Neural progenitor cell (in vitro differentiated cells): ENCODE measurements at regions not wholly inside any gene's neighbourhood (a gene's known extent, or its start where the extent isn't known, plus 50 kb on each side); places are given as distances from the start of the nearest gene placed in this dataset.
A peak's percentile ranks its signal among the peaks of the same experiment; 100 is the strongest.

Source experiments
- DNase-seq: peaks from one replicate; pipeline ENCODE4 v3.0.0-alpha.2; 2016; ENCODE audit warnings: low spot score
- H2AFZ ChIP-seq: fragments of 200-600 bp; sonication (generic); replicated peaks from 2 replicates; pipeline ENCODE4 v1.6.1; 2016; ENCODE audit warnings: antibody characterized with exemption
- H3F3A ChIP-seq: fragments of 200-600 bp; sonication (generic); 2 replicates; pipeline ENCODE4 v1.6.1; 2016; ENCODE audit warnings: antibody characterized with exemption, low read depth
- H3K27ac ChIP-seq: fragments of 200-600 bp; sonication (generic); 2 replicates; pipeline ENCODE4 v1.5.1; 2016; ENCODE audit warnings: mild to moderate bottlenecking
- H3K27me3 ChIP-seq: fragments of 200-600 bp; sonication (generic); 2 replicates; pipeline ENCODE4 v1.6.1; 2016; ENCODE audit warnings: mild to moderate bottlenecking, moderate library complexity
- H3K36me3 ChIP-seq: fragments of 200-600 bp; sonication (generic); 2 replicates; pipeline ENCODE4 v1.5.1; 2016
- H3K4me1 ChIP-seq: fragments of 200-600 bp; sonication (generic); 2 replicates; pipeline ENCODE4 v1.6.1; 2016; ENCODE audit warnings: mixed run types
- H3K4me2 ChIP-seq: fragments of 200-600 bp; sonication (generic); 2 replicates; pipeline ENCODE4 v1.6.1; 2016
- H3K4me3 ChIP-seq: fragments of 200-600 bp; sonication (generic); 2 replicates; pipeline ENCODE4 v1.5.1; 2016
- H3K79me2 ChIP-seq: fragments of 200-600 bp; sonication (generic); 2 replicates; pipeline ENCODE4 v1.6.1; 2016; ENCODE audit warnings: low read depth
- H3K9ac ChIP-seq: fragments of 200-600 bp; sonication (generic); 2 replicates; pipeline ENCODE4 v1.6.1; 2016
- H3K9me3 ChIP-seq: fragments of 200-600 bp; sonication (generic); 2 replicates; pipeline ENCODE4 v1.5.1; 2016; ENCODE audit warnings: low read depth
- H4K20me1 ChIP-seq: fragments of 200-600 bp; sonication (generic); 2 replicates; pipeline ENCODE4 v1.6.1; 2016; ENCODE audit warnings: low read depth
- H3K27ac Mint-ChIP-seq: 3 replicates; pipeline ENCODE4 v1.8.0; 2021; ENCODE audit warnings: mixed read lengths
- H3K27me3 Mint-ChIP-seq: 2 replicates; pipeline ENCODE4 v1.8.0; 2022; ENCODE audit warnings: low read depth, mild to moderate bottlenecking, inconsistent platforms, moderate library complexity, mixed read lengths; ENCODE audit not compliant: insufficient read depth
- H3K36me3 Mint-ChIP-seq: 3 replicates; pipeline ENCODE4 v1.8.0; 2021; ENCODE audit warnings: mixed read lengths
- H3K4me1 Mint-ChIP-seq: 3 replicates; pipeline ENCODE4 v1.8.0; 2021; ENCODE audit warnings: mixed read lengths
- H3K4me3 Mint-ChIP-seq: 3 replicates; pipeline ENCODE4 v1.8.0; 2021; ENCODE audit warnings: mild to moderate bottlenecking, moderate library complexity, mixed read lengths
- H3K9me3 Mint-ChIP-seq: 3 replicates; pipeline ENCODE4 v1.8.0; 2020; ENCODE audit warnings: mixed read lengths
- CTCF ChIP-seq: fragments of 200-600 bp; sonication (generic); IDR thresholded peaks from 2 replicates; pipeline ENCODE4 v1.5.1; 2017; ENCODE audit warnings: antibody characterized with exemption, mild to moderate bottlenecking
- EZH2 ChIP-seq: fragments of 200-600 bp; sonication (generic); IDR thresholded peaks from 2 replicates; pipeline ENCODE4 v1.6.1; 2017; ENCODE audit warnings: antibody characterized with exemption, mild to moderate bottlenecking, moderate library complexity
- EZH2phosphoT487 ChIP-seq: fragments of 200-600 bp; sonication (generic); IDR thresholded peaks from 2 replicates; pipeline ENCODE4 v1.6.1; 2017; ENCODE audit warnings: antibody characterized with exemption

- Mint-ChIP-seq H3K4me3 (peak overlapping the region; percentile 61), H3K36me3 (no peaks in the 10 kb centered on the region), H3K4me1 (peaks cover 20% of the 10 kb centered on the region), H3K9me3 (peaks cover 7% of the 10 kb centered on the region), H3K27me3 (peaks cover 15% of the 10 kb centered on the region), H3K27ac (no peak overlapping the region)
- no peaks in the 10 kb centered on the region for H3K79me2 ChIP-seq
- H3K9ac ChIP-seq: no peak overlapping the region
- TF ChIP-seq EZH2phosphoT487: no peak
- no peak for TF ChIP-seq EZH2
- no peak for TF ChIP-seq CTCF
- peaks cover 14% of the 10 kb centered on the region for H3K4me1 ChIP-seq
- no peaks in the 10 kb centered on the region for H4K20me1 ChIP-seq
- no peak overlapping the region for H3K27ac ChIP-seq
- no peaks in the 10 kb centered on the region for H3K9me3 ChIP-seq
- no peak overlapping the region for H3K4me3 ChIP-seq
- peaks cover 12% of the 10 kb centered on the region for H3F3A ChIP-seq
- no peaks in the 10 kb centered on the region for H3K27me3 ChIP-seq
- peak overlapping the region; percentile 20 for H3K4me2 ChIP-seq
- no peak for DNase-seq
- H2AFZ ChIP-seq: no peak overlapping the region
- no peaks in the 10 kb centered on the region for H3K36me3 ChIP-seq
Measured at GRCh38 chr12:124706363-124706762, 139.0 kb upstream of the NCOR2 start.

- H3K4me1 ChIP-seq: peaks cover 16% of the 10 kb centered on the region
- peaks cover 7% of the 10 kb centered on the region for H3K9me3 Mint-ChIP-seq
- H3K27ac ChIP-seq: no peak overlapping the region
- no peak for TF ChIP-seq EZH2
- TF ChIP-seq EZH2phosphoT487: no peak
- no peak for TF ChIP-seq CTCF
- peaks cover 12% of the 10 kb centered on the region for H3F3A ChIP-seq
- peak; percentile 67 for DNase-seq
- H3K4me1 Mint-ChIP-seq: peaks cover 22% of the 10 kb centered on the region
- no peak overlapping the region for H3K4me3 ChIP-seq
- no peaks in the 10 kb centered on the region for H3K9me3 ChIP-seq
- H4K20me1 ChIP-seq: no peaks in the 10 kb centered on the region
- H2AFZ ChIP-seq: no peak overlapping the region
- H3K36me3 ChIP-seq: no peaks in the 10 kb centered on the region
- no peak overlapping the region for H3K9ac ChIP-seq
- no peaks in the 10 kb centered on the region for H3K79me2 ChIP-seq
- H3K27ac Mint-ChIP-seq: no peak overlapping the region
- H3K27me3 Mint-ChIP-seq: peaks cover 16% of the 10 kb centered on the region
- H3K4me3 Mint-ChIP-seq: no peak overlapping the region
- H3K27me3 ChIP-seq: no peaks in the 10 kb centered on the region
- peak overlapping the region; percentile 20 for H3K4me2 ChIP-seq
- no peaks in the 10 kb centered on the region for H3K36me3 Mint-ChIP-seq
Measured at GRCh38 chr12:124705545-124706138, 138.2 kb upstream of the NCOR2 start.

GRCh38 chr12:124704619-124705018, 137.2 kb upstream of the NCOR2 start:
- Histone ChIP-seq H3K27ac (no peak overlapping the region), H3F3A (peaks cover 12% of the 10 kb centered on the region), H3K4me2 (no peak overlapping the region), H3K9me3 (no peaks in the 10 kb centered on the region), H2AFZ (no peak overlapping the region), H4K20me1 (no peaks in the 10 kb centered on the region), H3K36me3 (no peaks in the 10 kb centered on the region), H3K79me2 (no peaks in the 10 kb centered on the region), H3K27me3 (no peaks in the 10 kb centered on the region), H3K4me3 (no peak overlapping the region), H3K9ac (no peak overlapping the region), H3K4me1 (peaks cover 18% of the 10 kb centered on the region)
- peaks cover 7% of the 10 kb centered on the region for H3K9me3 Mint-ChIP-seq
- H3K27ac Mint-ChIP-seq: no peak overlapping the region
- DNase-seq: no peak
- TF ChIP-seq EZH2 (no peak), CTCF (no peak), EZH2phosphoT487 (no peak)
- peaks cover 19% of the 10 kb centered on the region for H3K27me3 Mint-ChIP-seq
- H3K4me1 Mint-ChIP-seq: peaks cover 27% of the 10 kb centered on the region
- no peak overlapping the region for H3K4me3 Mint-ChIP-seq
- no peaks in the 10 kb centered on the region for H3K36me3 Mint-ChIP-seq
